ENCODE measurements at regions not wholly inside any gene's neighbourhood (a gene's known extent, or its start where the extent isn't known, plus 50 kb on each side); places are given as distances from the start of the nearest gene placed in this dataset.

GRCh38 chr6:164086076-164086887, 671.8 kb downstream of the QKI start (continued):
- TF ChIP-seq SMC3 (conservative IDR thresholded peaks at IDR 0.05; ENCODE audit: poor library complexity), result no peak

GRCh38 chr6:164085091-164086075, 670.9 kb downstream of the QKI start:
- Histone ChIP-seq H4K20me1 (ENCODE audit: insufficient read depth) (no peaks in the 10 kb centered on the region), H3K79me2 (replicated peaks; ENCODE audit: insufficient read depth, low read length) (no peaks in the 10 kb centered on the region), H3K9ac (ENCODE audit: low read length) (no peak overlapping the region), H3K27me3 (ENCODE audit: insufficient read depth, low read depth, low read length) (no peaks in the 10 kb centered on the region), H3K4me3 (ENCODE audit: low read length) (no peak overlapping the region), H3K4me2 (ENCODE audit: low read length) (no peak overlapping the region), H3K27ac (ENCODE audit: low read length) (no peak overlapping the region), H3K9me2 (ENCODE audit: insufficient read depth, low read length) (no peaks in the 10 kb centered on the region), H2AFZ (ENCODE audit: low read depth, low read length) (no peak overlapping the region), H3F3A (ENCODE audit: insufficient read depth, low read length, poor library complexity, severe bottlenecking) (no peaks in the 10 kb centered on the region), H3K36me3 (ENCODE audit: insufficient read depth, low read length) (no peaks in the 10 kb centered on the region), H3K9me3 (ENCODE audit: low read length) (no peaks in the 10 kb centered on the region)
- TF ChIP-seq EZH2 (IDR thresholded peaks at IDR 0.05; ENCODE audit: borderline replicate concordance, insufficient read depth, low read length, poor library complexity, severe bottlenecking), result no peak
- no peak for TF ChIP-seq RAD21 (conservative IDR thresholded peaks at IDR 0.05)
- no peak for TF ChIP-seq POLR2AphosphoS5 (IDR thresholded peaks at IDR 0.05)

GRCh38 chr6:164079275-164079600, 664.7 kb downstream of the QKI start:
- H3K9me3 ChIP-seq (ENCODE audit: low read length), result no peaks in the 10 kb centered on the region
- H3K79me2 ChIP-seq (replicated peaks; ENCODE audit: insufficient read depth, low read length), result no peaks in the 10 kb centered on the region
- H3K27ac ChIP-seq (ENCODE audit: low read length), result no peak overlapping the region
- H4K20me1 ChIP-seq (ENCODE audit: insufficient read depth), result no peaks in the 10 kb centered on the region
- no peak overlapping the region for H3K9ac ChIP-seq (ENCODE audit: low read length)
- no peaks in the 10 kb centered on the region for H3F3A ChIP-seq (ENCODE audit: insufficient read depth, low read length, poor library complexity, severe bottlenecking)
- no peaks in the 10 kb centered on the region for H3K36me3 ChIP-seq (ENCODE audit: insufficient read depth, low read length)
- TF ChIP-seq POLR2AphosphoS5 (IDR thresholded peaks at IDR 0.05) (no peak), MXI1 (conservative IDR thresholded peaks at IDR 0.05; ENCODE audit: poor library complexity, severe bottlenecking) (no peak), CTCF (IDR thresholded peaks at IDR 0.05; ENCODE audit: poor library complexity, severe bottlenecking) (no peak), SMC3 (conservative IDR thresholded peaks at IDR 0.05; ENCODE audit: poor library complexity) (no peak), TAF1 (IDR thresholded peaks at IDR 0.05; ENCODE audit: low read depth) (no peak), EP300 (conservative IDR thresholded peaks at IDR 0.05; ENCODE audit: poor library complexity, severe bottlenecking) (no peak), RAD21 (conservative IDR thresholded peaks at IDR 0.05) (no peak), EZH2 (IDR thresholded peaks at IDR 0.05; ENCODE audit: borderline replicate concordance, insufficient read depth, low read length, poor library complexity, severe bottlenecking) (no peak), REST (IDR thresholded peaks at IDR 0.05; ENCODE audit: borderline replicate concordance) (no peak)
- H3K4me2 ChIP-seq (ENCODE audit: low read length), result no peak overlapping the region
- no peak overlapping the region for H3K4me3 ChIP-seq (ENCODE audit: low read length)
- H2AFZ ChIP-seq (ENCODE audit: low read depth, low read length), result no peak overlapping the region
- H3K27me3 ChIP-seq (ENCODE audit: insufficient read depth, low read depth, low read length), result no peaks in the 10 kb centered on the region
- H3K9me2 ChIP-seq (ENCODE audit: insufficient read depth, low read length), result no peaks in the 10 kb centered on the region

Data from neural cell (in vitro differentiated cells).